Endothelial cell (in vitro differentiated cells): ENCODE measurements at regions not wholly inside any gene's neighbourhood (a gene's known extent, or its start where the extent isn't known, plus 50 kb on each side); places are given as distances from the start of the nearest gene placed in this dataset.

Experiments used
- DNase-seq: peaks from one replicate; pipeline ENCODE4 v3.0.0; 2021; ENCODE audit warnings: low spot score
- H3K27ac Mint-ChIP-seq: one replicate; pipeline ENCODE4 v1.8.0; 2021; ENCODE audit warnings: mixed read lengths, inconsistent platforms; ENCODE audit not compliant: unreplicated experiment
- H3K27me3 Mint-ChIP-seq: one replicate; pipeline ENCODE4 v1.8.0; 2021; ENCODE audit warnings: mild to moderate bottlenecking, moderate library complexity, mixed read lengths, inconsistent platforms; ENCODE audit not compliant: unreplicated experiment
- H3K36me3 Mint-ChIP-seq: one replicate; pipeline ENCODE4 v1.8.0; 2021; ENCODE audit warnings: mild to moderate bottlenecking, low read depth, mixed read lengths, inconsistent platforms; ENCODE audit not compliant: unreplicated experiment
- H3K4me1 Mint-ChIP-seq: one replicate; pipeline ENCODE4 v1.8.0; 2021; ENCODE audit warnings: mild to moderate bottlenecking, mixed read lengths, inconsistent platforms; ENCODE audit not compliant: unreplicated experiment
- H3K4me3 Mint-ChIP-seq: one replicate; pipeline ENCODE4 v1.8.0; 2021; ENCODE audit warnings: mild to moderate bottlenecking, mixed read lengths, inconsistent platforms; ENCODE audit not compliant: unreplicated experiment
- H3K9me3 Mint-ChIP-seq: one replicate; pipeline ENCODE4 v1.8.0; 2021; ENCODE audit warnings: mixed read lengths, inconsistent platforms; ENCODE audit not compliant: unreplicated experiment
- TF ChIP-seq, protein P1 (sequence below): fragments of 200-600 bp; sonication (generic); IDR thresholded peaks from one replicate; pipeline ENCODE4 v1.5.0; 2021; ENCODE audit warnings: antibody characterized with exemption; ENCODE audit not compliant: unreplicated experiment

DNA sequence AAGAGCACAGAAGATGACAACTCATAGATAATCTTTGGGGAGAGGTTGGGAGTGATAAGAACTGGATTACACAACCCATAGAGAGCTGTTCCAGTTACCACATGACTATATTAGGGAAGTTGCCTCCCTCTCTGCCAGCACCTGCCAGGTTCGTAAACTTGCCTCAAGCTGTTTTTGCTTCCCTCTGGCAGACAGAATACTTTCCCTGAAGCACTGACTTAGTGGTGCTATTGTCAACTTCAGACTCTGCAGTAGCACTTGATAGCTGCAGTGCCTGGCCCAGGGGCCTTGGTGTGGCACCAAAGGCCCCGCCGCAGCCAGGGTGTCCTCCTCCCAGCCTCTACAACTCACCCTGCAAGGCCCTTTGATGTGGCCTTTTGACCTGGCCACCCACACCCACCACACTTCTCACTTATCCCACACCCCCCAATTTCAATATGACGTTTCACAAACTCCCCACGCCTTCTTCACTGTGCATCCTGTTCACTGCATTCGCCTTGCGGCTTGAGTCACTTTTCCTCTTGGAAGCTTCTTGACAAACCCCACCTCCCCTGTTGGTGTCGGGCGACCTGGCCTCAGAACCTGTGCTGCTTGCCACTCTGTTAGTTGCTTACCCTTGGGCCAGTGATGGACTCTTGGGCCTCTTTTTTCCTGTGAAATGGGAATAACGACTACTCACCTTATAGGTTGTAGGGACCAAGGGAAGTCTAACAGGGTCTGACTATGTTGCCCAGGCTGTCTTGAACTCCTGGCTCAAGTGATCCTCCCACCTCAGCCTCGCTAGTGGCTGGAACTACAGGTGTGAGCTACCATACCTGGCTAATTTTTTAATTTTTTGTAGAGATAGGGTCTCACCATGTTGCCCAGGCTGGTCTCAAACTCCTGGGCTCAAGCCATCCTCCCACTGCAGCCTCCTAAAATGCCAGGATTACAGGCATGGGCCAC lies 50.2 kb upstream of the PODXL start:
- H3K4me1 Mint-ChIP-seq = peaks cover 13% of the 10 kb centered on the region
- no peaks in the 10 kb centered on the region for H3K36me3 Mint-ChIP-seq
- TF ChIP-seq, protein P1, sequence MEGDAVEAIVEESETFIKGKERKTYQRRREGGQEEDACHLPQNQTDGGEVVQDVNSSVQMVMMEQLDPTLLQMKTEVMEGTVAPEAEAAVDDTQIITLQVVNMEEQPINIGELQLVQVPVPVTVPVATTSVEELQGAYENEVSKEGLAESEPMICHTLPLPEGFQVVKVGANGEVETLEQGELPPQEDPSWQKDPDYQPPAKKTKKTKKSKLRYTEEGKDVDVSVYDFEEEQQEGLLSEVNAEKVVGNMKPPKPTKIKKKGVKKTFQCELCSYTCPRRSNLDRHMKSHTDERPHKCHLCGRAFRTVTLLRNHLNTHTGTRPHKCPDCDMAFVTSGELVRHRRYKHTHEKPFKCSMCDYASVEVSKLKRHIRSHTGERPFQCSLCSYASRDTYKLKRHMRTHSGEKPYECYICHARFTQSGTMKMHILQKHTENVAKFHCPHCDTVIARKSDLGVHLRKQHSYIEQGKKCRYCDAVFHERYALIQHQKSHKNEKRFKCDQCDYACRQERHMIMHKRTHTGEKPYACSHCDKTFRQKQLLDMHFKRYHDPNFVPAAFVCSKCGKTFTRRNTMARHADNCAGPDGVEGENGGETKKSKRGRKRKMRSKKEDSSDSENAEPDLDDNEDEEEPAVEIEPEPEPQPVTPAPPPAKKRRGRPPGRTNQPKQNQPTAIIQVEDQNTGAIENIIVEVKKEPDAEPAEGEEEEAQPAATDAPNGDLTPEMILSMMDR = no peak
- H3K27ac Mint-ChIP-seq = no peak overlapping the region
- H3K4me3 Mint-ChIP-seq = no peak overlapping the region
- peaks cover 8% of the 10 kb centered on the region for H3K27me3 Mint-ChIP-seq
- DNase-seq = no peak
- H3K9me3 Mint-ChIP-seq = no peaks in the 10 kb centered on the region
